ENCODE measurements at regions not wholly inside any gene's neighbourhood (a gene's known extent, or its start where the extent isn't known, plus 50 kb on each side); places are given as distances from the start of the nearest gene placed in this dataset.
"Not testable (repeated sequence)": the region's sequence is repeated elsewhere in the genome, so short reads cannot be mapped to it uniquely, and the experiment has no call there.

GRCh38 chr4:43148481-43148880, 256.0 kb downstream of the GRXCR1 start:
- H3K36me3 Mint-ChIP-seq (ENCODE audit: unreplicated experiment): no peaks in the 10 kb centered on the region
- DNase-seq (ENCODE audit: extremely low spot score, unreplicated experiment): no peak
- TF ChIP-seq CTCF (IDR thresholded peaks at IDR 0.05): no peak
- H3K9me3 Mint-ChIP-seq (ENCODE audit: unreplicated experiment): peaks cover 13% of the 10 kb centered on the region
- no peak overlapping the region for H3K27ac Mint-ChIP-seq (ENCODE audit: unreplicated experiment)
- no peak overlapping the region for H3K4me3 Mint-ChIP-seq (ENCODE audit: unreplicated experiment)
- no peaks in the 10 kb centered on the region for H3K27me3 Mint-ChIP-seq (ENCODE audit: unreplicated experiment)
- H3K4me1 Mint-ChIP-seq (ENCODE audit: unreplicated experiment): no peaks in the 10 kb centered on the region

GRCh38 chr4:43163101-43163792, 270.7 kb downstream of the GRXCR1 start:
- H3K27ac Mint-ChIP-seq (ENCODE audit: unreplicated experiment): no peak overlapping the region
- no peaks in the 10 kb centered on the region for H3K4me1 Mint-ChIP-seq (ENCODE audit: unreplicated experiment)
- peaks cover 13% of the 10 kb centered on the region for H3K9me3 Mint-ChIP-seq (ENCODE audit: unreplicated experiment)
- TF ChIP-seq CTCF (IDR thresholded peaks at IDR 0.05): no peak
- no peaks in the 10 kb centered on the region for H3K27me3 Mint-ChIP-seq (ENCODE audit: unreplicated experiment)
- no peak for DNase-seq (ENCODE audit: extremely low spot score, unreplicated experiment)
- H3K36me3 Mint-ChIP-seq (ENCODE audit: unreplicated experiment): no peaks in the 10 kb centered on the region
- H3K4me3 Mint-ChIP-seq (ENCODE audit: unreplicated experiment): no peak overlapping the region

- TF ChIP-seq CTCF (IDR thresholded peaks at IDR 0.05): no peak
- H3K9me3 Mint-ChIP-seq (ENCODE audit: unreplicated experiment): peaks cover 5% of the 10 kb centered on the region
Observed at GRCh38 chr4:43189741-43190140, 297.2 kb downstream of the GRXCR1 start.

GRCh38 chr4:43212576-43212975, 320.1 kb downstream of the GRXCR1 start:
- H3K27ac Mint-ChIP-seq (ENCODE audit: unreplicated experiment); DNase-seq (ENCODE audit: extremely low spot score, unreplicated experiment); H3K36me3 Mint-ChIP-seq (ENCODE audit: unreplicated experiment); H3K27me3 Mint-ChIP-seq (ENCODE audit: unreplicated experiment); H3K9me3 Mint-ChIP-seq (ENCODE audit: unreplicated experiment); H3K4me1 Mint-ChIP-seq (ENCODE audit: unreplicated experiment); H3K4me3 Mint-ChIP-seq (ENCODE audit: unreplicated experiment): not testable (repeated sequence)

More at GRCh38 chr4:43189741-43190140, 297.2 kb downstream of the GRXCR1 start:
- Mint-ChIP-seq H3K27ac (ENCODE audit: unreplicated experiment) (no peak overlapping the region), H3K4me1 (ENCODE audit: unreplicated experiment) (no peaks in the 10 kb centered on the region), H3K4me3 (ENCODE audit: unreplicated experiment) (no peak overlapping the region), H3K36me3 (ENCODE audit: unreplicated experiment) (no peaks in the 10 kb centered on the region), H3K27me3 (ENCODE audit: unreplicated experiment) (no peaks in the 10 kb centered on the region)
- no peak for DNase-seq (ENCODE audit: extremely low spot score, unreplicated experiment)

GRCh38 chr4:43223820-43224219, 331.3 kb downstream of the GRXCR1 start:
- DNase-seq (ENCODE audit: extremely low spot score, unreplicated experiment): no peak
- Mint-ChIP-seq H3K36me3 (ENCODE audit: unreplicated experiment) (no peaks in the 10 kb centered on the region), H3K27me3 (ENCODE audit: unreplicated experiment) (no peaks in the 10 kb centered on the region), H3K27ac (ENCODE audit: unreplicated experiment) (no peak overlapping the region), H3K9me3 (ENCODE audit: unreplicated experiment) (no peaks in the 10 kb centered on the region), H3K4me3 (ENCODE audit: unreplicated experiment) (no peak overlapping the region), H3K4me1 (ENCODE audit: unreplicated experiment) (no peaks in the 10 kb centered on the region)
- no peak for TF ChIP-seq CTCF (IDR thresholded peaks at IDR 0.05)
